OCI-LY3 (cell line): ENCODE measurements at regions not wholly inside any gene's neighbourhood (a gene's known extent, or its start where the extent isn't known, plus 50 kb on each side); places are given as distances from the start of the nearest gene placed in this dataset.
A peak's percentile ranks its signal among the peaks of the same experiment; 100 is the strongest.
"Not testable (repeated sequence)": the region's sequence is repeated elsewhere in the genome, so short reads cannot be mapped to it uniquely, and the experiment has no call there.

Source experiments
- H2AFZ ChIP-seq: fragments of 200-600, 300-600 bp; shearing (Covaris generic); 2 replicates; pipeline ENCODE4 v1.6.0; 2014; ENCODE audit warnings: antibody characterized with exemption, low read depth, low read length
- H3K27ac ChIP-seq: fragments of 200-600, 300-600 bp; sonication (generic); 2 replicates; pipeline ENCODE4 v1.5.1; 2014; ENCODE audit warnings: mild to moderate bottlenecking, low read length, moderate library complexity, mixed read lengths
- H3K27me3 ChIP-seq: fragments of 200-600, 300-600 bp; sonication (generic); 2 replicates; pipeline ENCODE4 v1.6.1; 2014; ENCODE audit warnings: low read depth, low read length, mixed read lengths
- H3K36me3 ChIP-seq: fragments of 200-600, 300-600 bp; sonication (generic); replicated peaks from 2 replicates; pipeline ENCODE3; 2014; ENCODE audit warnings: low read depth, low read length, mixed read lengths
- H3K4me1 ChIP-seq: fragments of 300-600, 200-600 bp; sonication (generic); 2 replicates; pipeline ENCODE4 v1.6.1; 2014; ENCODE audit warnings: low read length, mixed read lengths
- H3K4me2 ChIP-seq: fragments of 200-600, 300-600 bp; sonication (generic); 2 replicates; pipeline ENCODE4 v1.6.1; 2014; ENCODE audit warnings: low read length, mixed read lengths
- H3K4me3 ChIP-seq: fragments of 300-600, 200-600 bp; sonication (generic); 2 replicates; pipeline ENCODE4 v1.5.1; 2014; ENCODE audit warnings: antibody characterized with exemption, mild to moderate bottlenecking, low read length, moderate library complexity
- H3K79me2 ChIP-seq: fragments of 300-600, 200-600 bp; shearing (Covaris generic); 2 replicates; pipeline ENCODE4 v1.6.1; 2014; ENCODE audit warnings: mild to moderate bottlenecking, low read length, mixed read lengths
- H3K9ac ChIP-seq: fragments of 300-600, 200-600 bp; shearing (Covaris generic); 2 replicates; pipeline ENCODE4 v1.6.0; 2014; ENCODE audit warnings: mild to moderate bottlenecking, low read length, moderate library complexity
- H3K9me3 ChIP-seq: fragments of 200-600, 300-600 bp; shearing (Covaris generic); 2 replicates; pipeline ENCODE4 v1.6.1; 2014; ENCODE audit warnings: low read length, mixed read lengths; ENCODE audit not compliant: insufficient read depth
- H4K20me1 ChIP-seq: fragments of 200-600, 300-600 bp; sonication (generic); 2 replicates; pipeline ENCODE4 v1.6.1; 2016; ENCODE audit warnings: low read length, mixed read lengths; ENCODE audit not compliant: insufficient read depth
- CTCF ChIP-seq: fragments of 200-600, 300-600 bp; sonication (generic); IDR thresholded peaks from 2 replicates; pipeline ENCODE4 v1.5.1; 2014; ENCODE audit warnings: antibody characterized with exemption, low read length, low read depth
- EZH2phosphoT487 ChIP-seq: fragments of 200-600 bp; shearing (Covaris generic); IDR thresholded peaks from 2 replicates; pipeline ENCODE4 v1.6.1; 2018; ENCODE audit warnings: antibody characterized with exemption, mixed run types, low read depth

GRCh38 chr14:106003351-106003750 is 477.0 kb downstream of the TMEM121 start:
- no peak overlapping the region for H3K4me3 ChIP-seq
- TF ChIP-seq CTCF (no peak), EZH2phosphoT487 (no peak)
- no peak overlapping the region for H3K4me2 ChIP-seq
- H3K36me3 ChIP-seq = no peaks in the 10 kb centered on the region
- no peak overlapping the region for H3K9ac ChIP-seq
- H4K20me1 ChIP-seq = no peaks in the 10 kb centered on the region
- peaks cover 17% of the 10 kb centered on the region for H3K4me1 ChIP-seq
- H3K27ac ChIP-seq = no peak overlapping the region
- no peaks in the 10 kb centered on the region for H3K27me3 ChIP-seq
- H3K79me2 ChIP-seq = no peaks in the 10 kb centered on the region
- H3K9me3 ChIP-seq = no peaks in the 10 kb centered on the region
- H2AFZ ChIP-seq = no peak overlapping the region

- not testable (repeated sequence) for H4K20me1 ChIP-seq, H3K27me3 ChIP-seq, H3K27ac ChIP-seq, H3K79me2 ChIP-seq, H3K9me3 ChIP-seq, H2AFZ ChIP-seq, H3K36me3 ChIP-seq, H3K9ac ChIP-seq
- Histone ChIP-seq H3K4me1 (peaks cover 12% of the 10 kb centered on the region), H3K4me2 (peak overlapping the region; percentile 58), H3K4me3 (peak overlapping the region; percentile 29; the same call in 1 of the 2 replicates)
These were observed 478.8 kb downstream of the TMEM121 start for GRCh38 chr14:106004937-106005795.

- H3K4me3 ChIP-seq, H2AFZ ChIP-seq, H3K27me3 ChIP-seq, H3K36me3 ChIP-seq, H3K79me2 ChIP-seq, H3K27ac ChIP-seq, H3K9me3 ChIP-seq, H4K20me1 ChIP-seq, H3K4me2 ChIP-seq, H3K9ac ChIP-seq: not testable (repeated sequence)
- peak; percentile 50 for TF ChIP-seq CTCF
- peaks cover 12% of the 10 kb centered on the region for H3K4me1 ChIP-seq
These were observed 479.7 kb downstream of the TMEM121 start for GRCh38 chr14:106006043-106006442.

GRCh38 chr14:106006716-106007115 is 480.3 kb downstream of the TMEM121 start:
- not testable (repeated sequence) for H3K9ac ChIP-seq

GRCh38 chr14:106010783-106011182 is 484.4 kb downstream of the TMEM121 start:
- H3K4me1 ChIP-seq = peaks cover 4% of the 10 kb centered on the region; the same call in 1 of the 2 replicates
- H3K79me2 ChIP-seq = no peaks in the 10 kb centered on the region
- H3K4me3 ChIP-seq = no peak overlapping the region
- peaks cover 7% of the 10 kb centered on the region; the same call in 1 of the 2 replicates for H3K27me3 ChIP-seq
- no peaks in the 10 kb centered on the region for H3K36me3 ChIP-seq
- no peak overlapping the region for H3K4me2 ChIP-seq
- no peak overlapping the region for H2AFZ ChIP-seq
- TF ChIP-seq EZH2phosphoT487 = no peak
- TF ChIP-seq CTCF = no peak
- H4K20me1 ChIP-seq = no peaks in the 10 kb centered on the region
- H3K27ac ChIP-seq = no peak overlapping the region
- no peak overlapping the region for H3K9ac ChIP-seq
- H3K9me3 ChIP-seq = no peaks in the 10 kb centered on the region

More at GRCh38 chr14:106006716-106007115, 480.3 kb downstream of the TMEM121 start:
- not testable (repeated sequence) for H3K4me3 ChIP-seq, H3K27ac ChIP-seq, H3K27me3 ChIP-seq, H3K4me2 ChIP-seq, H4K20me1 ChIP-seq, H3K9me3 ChIP-seq, H3K79me2 ChIP-seq, H3K36me3 ChIP-seq, H2AFZ ChIP-seq
- H3K4me1 ChIP-seq = peaks cover 14% of the 10 kb centered on the region
